Islet precursor cell (in vitro differentiated cells): ENCODE measurements at regions not wholly inside any gene's neighbourhood (a gene's known extent, or its start where the extent isn't known, plus 50 kb on each side); places are given as distances from the start of the nearest gene placed in this dataset.

Experiments used
- DNase-seq: peaks from one replicate; pipeline ENCODE4 v3.0.0-alpha.2; 2018

- no peak for DNase-seq
Observed at GRCh38 chr11:87405843-87406242, 368.1 kb downstream of the TMEM135 start.

DNA sequence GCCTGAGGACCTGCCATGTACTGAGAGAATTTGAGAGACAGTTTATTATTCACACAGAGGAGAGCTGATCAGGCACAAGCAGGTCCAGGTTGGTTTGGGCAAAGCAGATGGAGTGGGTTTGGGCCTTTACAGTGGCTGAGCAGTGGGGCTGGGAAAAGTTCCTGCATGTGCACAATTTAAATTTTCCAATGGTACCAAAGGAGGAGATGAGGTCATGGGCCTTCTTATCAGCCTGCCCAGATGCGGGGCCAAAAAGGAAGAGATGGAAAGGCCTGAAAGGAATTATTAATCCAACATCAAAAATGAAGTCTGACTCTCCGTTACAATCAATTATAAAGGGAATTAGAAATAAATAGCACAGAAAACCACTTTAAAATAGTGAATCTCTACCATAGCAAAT, 367.6 kb downstream of the TMEM135 start:
- DNase-seq, result no peak

DNA sequence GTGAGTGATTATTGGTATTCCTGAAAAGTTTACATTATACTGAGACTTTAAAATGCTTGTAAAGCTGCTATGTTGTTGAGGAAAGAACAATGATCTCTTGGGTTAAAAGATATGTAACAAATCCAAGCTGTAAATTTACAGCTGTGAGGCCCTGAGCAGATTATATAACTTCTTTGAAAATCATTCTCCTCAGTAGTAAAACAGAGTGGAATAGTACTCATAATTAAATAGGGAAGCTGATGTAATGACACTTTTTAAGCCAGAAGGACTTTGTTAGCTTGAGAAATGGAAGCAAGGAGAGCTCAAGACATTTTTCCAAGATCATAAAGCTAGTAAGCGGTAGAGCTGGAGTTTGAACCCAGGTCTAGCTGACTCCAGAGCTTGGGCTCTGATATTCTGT, 363.9 kb downstream of the TMEM135 start:
- DNase-seq, result no peak

DNA sequence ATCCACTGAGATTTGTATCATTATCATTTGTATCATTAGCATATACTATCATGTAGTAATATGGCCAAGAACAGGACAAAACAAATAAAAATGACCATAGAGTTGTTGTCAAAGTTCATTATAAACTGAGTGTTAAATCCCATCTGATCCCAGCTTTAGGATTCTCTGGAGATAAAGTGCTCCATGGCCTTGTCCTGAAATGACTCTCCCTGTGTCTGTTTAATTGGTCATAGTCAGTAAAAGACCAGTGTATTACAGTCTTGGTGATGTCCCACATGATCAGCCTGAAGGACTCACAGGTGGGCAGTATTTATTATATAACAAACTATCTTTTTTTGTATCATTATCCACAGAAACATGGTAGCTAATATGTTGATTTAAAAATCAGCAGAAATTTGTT, 361.6 kb downstream of the TMEM135 start:
- DNase-seq, result no peak

DNA sequence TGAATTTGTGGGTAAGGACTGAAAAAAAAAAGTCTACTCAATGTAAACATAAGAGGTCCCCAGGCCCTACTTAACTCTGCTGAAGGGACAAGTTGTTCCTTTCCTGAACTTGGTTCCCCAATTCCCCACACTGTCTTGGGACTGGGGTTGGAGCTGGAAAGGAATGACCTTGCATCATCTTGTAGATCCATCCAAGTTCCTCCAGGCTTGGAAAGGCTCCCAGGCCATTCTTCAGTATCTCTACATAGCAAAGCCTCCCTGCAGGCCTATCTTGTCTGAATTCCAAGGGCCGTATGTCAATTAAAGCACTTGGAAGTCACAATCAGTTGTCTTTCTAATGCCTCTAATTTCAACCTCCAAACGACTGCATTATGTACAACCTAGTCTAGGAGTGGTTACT, 361.2 kb downstream of the TMEM135 start:
- no peak for DNase-seq

DNA sequence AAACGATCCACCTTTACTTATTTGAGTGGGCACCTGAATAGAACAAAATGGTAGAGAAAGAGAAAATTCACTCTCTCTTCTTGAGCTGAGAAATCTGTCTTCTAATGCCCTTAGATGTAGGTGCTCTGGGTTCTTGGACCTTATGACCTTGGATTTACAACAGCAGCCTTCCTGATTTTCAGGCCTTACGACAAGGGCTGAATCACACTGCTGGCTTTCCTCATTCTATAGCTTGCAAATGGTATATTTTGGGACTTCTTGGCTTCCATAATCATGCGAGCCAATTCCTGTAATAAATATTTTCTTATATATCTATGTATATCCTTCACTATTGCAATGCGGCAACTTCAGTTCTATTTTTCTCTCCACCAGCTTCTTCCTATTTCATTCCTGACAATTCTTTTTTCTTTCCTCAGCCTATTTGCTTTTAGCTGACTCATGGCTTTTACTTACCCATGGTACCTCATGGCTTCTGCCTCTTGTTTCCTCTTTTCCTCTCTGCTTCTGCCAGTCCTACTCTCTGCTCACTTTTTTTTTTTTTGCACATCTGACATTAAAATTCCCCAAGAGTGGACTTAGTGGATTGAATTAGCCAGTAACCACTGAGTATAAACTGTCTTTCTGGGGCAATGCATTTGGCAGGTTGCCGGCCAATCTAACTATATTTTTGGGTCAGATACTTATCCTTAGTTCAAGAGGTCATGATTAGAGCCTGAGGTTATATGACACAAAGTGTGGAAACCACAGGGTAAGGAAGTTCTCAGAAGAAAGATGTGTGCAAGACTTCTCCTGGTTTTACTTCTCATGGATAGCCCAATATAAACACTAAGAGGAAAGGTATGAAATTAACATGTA, 359.5 kb downstream of the TMEM135 start:
- no peak for DNase-seq

DNA sequence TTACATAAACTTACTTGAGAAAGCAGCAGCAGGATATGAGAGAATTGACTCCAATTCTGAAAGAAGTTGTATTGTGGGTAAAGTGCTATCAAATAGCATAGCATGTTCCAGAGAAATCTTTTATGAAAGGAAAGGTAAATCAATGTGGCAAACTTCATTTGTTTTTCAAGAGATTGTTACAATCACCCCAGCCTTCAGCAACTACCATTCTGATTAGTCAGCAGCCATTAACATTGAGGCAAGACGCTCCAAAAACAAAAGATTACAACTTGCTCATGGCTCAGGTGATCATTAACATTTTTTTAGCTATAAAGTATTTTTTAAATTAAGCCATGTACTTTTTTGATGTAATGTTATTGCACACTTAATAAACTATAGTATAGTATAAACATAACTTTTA, 357.2 kb downstream of the TMEM135 start:
- no peak for DNase-seq

DNA sequence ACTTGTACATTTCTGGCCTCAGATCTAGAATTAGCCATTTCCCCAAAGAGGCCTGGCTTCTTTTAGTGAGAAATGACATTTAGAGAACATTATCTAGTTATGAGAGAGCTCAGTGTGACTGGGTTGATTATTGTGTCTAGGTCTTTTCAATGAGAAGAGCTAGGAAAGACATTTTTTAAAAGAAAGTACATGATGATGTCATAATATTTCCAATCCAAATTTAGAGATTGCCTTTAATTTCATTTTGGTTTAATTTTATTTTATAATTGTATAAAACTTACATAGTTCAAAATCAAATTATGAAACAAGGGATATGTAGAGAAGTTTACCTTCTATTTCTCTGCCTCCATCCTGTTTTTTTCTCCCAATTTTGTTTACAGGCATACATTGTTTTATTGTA, 354.9 kb downstream of the TMEM135 start:
- no peak for DNase-seq

- DNase-seq, result no peak
Observed at GRCh38 chr11:87391496-87391895, 353.8 kb downstream of the TMEM135 start.

DNA sequence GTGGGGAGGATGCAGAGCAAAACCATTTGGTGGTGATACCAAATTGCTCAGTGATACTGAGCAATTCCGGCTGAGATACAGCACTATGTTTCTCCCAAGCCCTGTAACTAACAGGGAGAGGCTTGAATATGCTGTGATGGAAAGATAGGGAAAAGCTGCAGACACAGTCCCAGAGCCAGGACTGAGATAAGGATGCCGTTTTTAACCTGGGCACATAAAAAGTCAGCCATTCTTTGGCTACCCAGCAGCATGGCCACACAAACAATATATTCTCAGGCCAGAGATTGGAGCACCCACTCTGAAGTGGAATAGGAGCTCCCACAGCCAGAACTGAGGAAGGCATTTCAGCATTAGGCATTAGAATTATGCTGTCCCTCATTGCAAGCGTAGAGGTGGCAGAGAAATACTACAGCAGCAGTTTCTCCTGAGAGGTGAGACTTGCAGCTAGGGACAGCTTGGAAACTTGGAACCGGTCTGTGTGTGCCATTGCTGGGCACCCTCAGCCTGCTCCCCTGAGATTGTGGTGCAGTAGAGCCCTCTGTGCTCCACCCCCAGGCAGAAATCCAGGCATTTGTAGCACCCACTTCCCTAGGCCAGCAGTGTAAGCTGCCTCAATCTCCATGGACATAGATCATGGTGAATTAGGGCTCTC, 346.5 kb downstream of the TMEM135 start:
- DNase-seq, result no peak

DNA sequence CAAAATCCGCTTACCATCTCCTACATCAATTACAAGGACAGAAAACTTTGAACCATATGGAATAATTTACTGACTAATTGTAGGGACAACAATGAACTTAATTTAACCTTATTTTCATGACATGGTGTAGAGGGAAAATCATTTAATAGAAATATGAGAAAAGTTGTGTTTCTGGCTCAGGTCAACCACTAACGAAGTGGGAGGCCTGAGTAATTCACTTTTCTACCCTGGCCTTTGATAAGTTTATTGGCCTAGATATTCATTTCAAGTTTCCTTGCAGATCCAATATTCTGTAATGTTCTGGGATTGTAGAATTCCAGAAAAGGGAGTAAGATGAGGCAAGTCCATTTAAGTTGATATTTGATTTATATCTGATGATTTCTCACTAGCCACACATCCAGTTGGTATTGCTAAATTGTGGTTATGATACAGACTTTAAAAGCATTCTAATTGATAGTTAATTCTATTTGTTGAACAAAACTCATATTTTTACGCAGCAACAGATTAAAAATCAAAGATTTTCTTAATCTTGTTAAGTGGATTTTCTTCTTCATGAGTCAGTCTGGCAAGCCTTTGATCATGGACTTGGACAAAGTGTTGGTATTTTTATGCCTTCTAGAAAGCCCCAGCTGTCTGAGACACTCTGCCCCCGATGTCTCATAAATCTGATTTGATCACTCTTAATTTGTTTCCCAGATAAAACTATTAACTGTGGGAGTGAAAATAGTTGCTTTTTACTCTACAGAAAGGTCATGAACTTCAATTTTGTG, 336.5 kb downstream of the TMEM135 start:
- DNase-seq, result no peak
